H1 (cell line): ENCODE measurements at regions not wholly inside any gene's neighbourhood (a gene's known extent, or its start where the extent isn't known, plus 50 kb on each side); places are given as distances from the start of the nearest gene placed in this dataset.

ENCODE experiments used
- CTCF ChIA-PET: fragments of 300-600 bp; sonication (Branson Sonifier 250); formaldehyde crosslinking; loops from one replicate; lab custom pipeline; 2021; ENCODE audit not compliant: partially characterized antibody; lab: Charles Lee
- POLR2A ChIA-PET: fragments of 300-600 bp; sonication (Branson Sonifier 250); formaldehyde crosslinking; loops from one replicate; lab custom pipeline; 2021; ENCODE audit warnings: inconsistent platforms; ENCODE audit not compliant: partially characterized antibody; lab: Charles Lee
- DNase-seq, 2 experiments: peaks; one replicate each; pipeline versions ENCODE4 v3.0.0 to v3.0.0-alpha.2; 2010 to 2022; ENCODE audit warnings: low spot score in 2 of 2, low read depth in 1 of 2, mixed read lengths in 1 of 2
- FAIRE-seq: peaks from 2 replicates; lab custom pipeline; 2011; peaks lifted over from hg19 to GRCh38; lab: Jason Lieb, UNC
- H2AFZ ChIP-seq: 2 replicates; pipeline ENCODE4 v1.8.1; 2012; ENCODE audit warnings: low read length, inconsistent platforms
- H2AK5ac ChIP-seq: 2 replicates; pipeline ENCODE4 v1.6.1; 2013; ENCODE audit warnings: low read depth, low read length
- H2BK120ac ChIP-seq: replicated peaks from 2 replicates; pipeline ENCODE3; 2013; ENCODE audit warnings: low read depth, low read length, inconsistent platforms
- H2BK12ac ChIP-seq: 2 replicates; pipeline ENCODE4 v1.6.1; 2013; ENCODE audit warnings: low read depth, low read length
- H2BK15ac ChIP-seq: 2 replicates; pipeline ENCODE4 v1.6.1; 2013; ENCODE audit warnings: low read length
- H2BK20ac ChIP-seq: 2 replicates; pipeline ENCODE4 v1.6.1; 2013; ENCODE audit warnings: low read length
- H2BK5ac ChIP-seq: 2 replicates; pipeline ENCODE4 v1.6.1; 2013; ENCODE audit warnings: low read depth, low read length
- H3K14ac ChIP-seq: 2 replicates; pipeline ENCODE4 v1.6.1; 2013; ENCODE audit warnings: inconsistent platforms; ENCODE audit not compliant: insufficient read length
- H3K18ac ChIP-seq: 2 replicates; pipeline ENCODE4 v1.6.1; 2013; ENCODE audit warnings: low read length; ENCODE audit errors: extremely low read depth
- H3K23ac ChIP-seq: 2 replicates; pipeline ENCODE4 v1.6.1; 2013; ENCODE audit warnings: inconsistent platforms; ENCODE audit not compliant: insufficient read length
- H3K23me2 ChIP-seq: 2 replicates; pipeline ENCODE4 v1.6.1; 2013; ENCODE audit warnings: low read depth, low read length
- H3K27ac ChIP-seq: 2 replicates; pipeline ENCODE4 v1.6.1; 2011; ENCODE audit warnings: low read depth, low read length, inconsistent platforms
- H3K27me3 ChIP-seq, 4 experiments: replicated peaks in 1 of 4; 1 replicate in 1 of 4; 2 replicates in 3 of 4; pipeline versions ENCODE4 v1.6.1 to v1.8.1; 2011 to 2013; ENCODE audit warnings: low read length in 3 of 4, mild to moderate bottlenecking in 3 of 4, inconsistent platforms in 2 of 4, mixed read lengths in 2 of 4, moderate library complexity in 1 of 4; ENCODE audit not compliant: control insufficient read depth in 3 of 4, insufficient read depth in 3 of 4; ENCODE audit errors: extremely low read depth in 1 of 4
- H3K36me3 ChIP-seq, 4 experiments: 2 replicates each; pipeline versions ENCODE4 v1.6.1 to v1.8.1; 2011 to 2013; ENCODE audit warnings: mild to moderate bottlenecking in 4 of 4, low read length in 3 of 4, moderate library complexity in 2 of 4, control low read depth in 1 of 4, inconsistent platforms in 1 of 4; ENCODE audit not compliant: insufficient read depth in 4 of 4, control insufficient read depth in 2 of 4
- H3K4ac ChIP-seq: replicated peaks from 2 replicates; pipeline ENCODE3; 2013; ENCODE audit warnings: low read length, low read depth, mixed read lengths, inconsistent platforms; ENCODE audit not compliant: insufficient read length
- H3K4me1 ChIP-seq, 4 experiments: replicated peaks in 1 of 4; 1 replicate in 1 of 4; 2 replicates in 3 of 4; pipeline versions ENCODE4 v1.6.1 to v1.8.1; 2011 to 2013; ENCODE audit warnings: low read length in 3 of 4, inconsistent platforms in 2 of 4, mixed read lengths in 1 of 4; ENCODE audit not compliant: insufficient read depth in 4 of 4, control insufficient read depth in 3 of 4
- H3K4me2 ChIP-seq, 2 experiments: 2 replicates each; pipeline versions ENCODE4 v1.6.1 to v1.8.1; 2011 to 2013; ENCODE audit warnings: low read depth in 2 of 2, low read length in 2 of 2, control low read depth in 1 of 2, inconsistent platforms in 1 of 2, mild to moderate bottlenecking in 1 of 2; ENCODE audit not compliant: insufficient read depth in 1 of 2
- H3K4me3 ChIP-seq, 4 experiments: fragments of 200-600, 300-600 bp in 1 of 4; sonication (generic), shearing (Covaris generic), sonication (Bioruptor Twin) in 1 of 4; 2 replicates each; pipeline versions ENCODE4 v1.5.1 to v1.8.1; 2011 to 2016; ENCODE audit warnings: low read length in 4 of 4, low read depth in 3 of 4, control low read depth in 2 of 4, inconsistent platforms in 2 of 4, mild to moderate bottlenecking in 2 of 4, mixed read lengths in 1 of 4, moderate library complexity in 1 of 4; ENCODE audit not compliant: insufficient read depth in 2 of 4; ENCODE audit errors: extremely low read depth in 1 of 4
- H3K56ac ChIP-seq: replicated peaks from 2 replicates; pipeline ENCODE3; 2013; ENCODE audit warnings: low read depth, mild to moderate bottlenecking, mixed read lengths, low read length, inconsistent platforms; ENCODE audit not compliant: insufficient read length
- H3K79me1 ChIP-seq: 2 replicates; pipeline ENCODE4 v1.6.1; 2013; ENCODE audit warnings: low read depth, low read length, control low read depth
- H3K79me2 ChIP-seq, 2 experiments: 2 replicates each; pipeline versions ENCODE4 v1.6.1 to v1.8.1; 2012 to 2013; ENCODE audit warnings: low read length in 2 of 2, mild to moderate bottlenecking in 2 of 2, inconsistent platforms in 1 of 2; ENCODE audit not compliant: insufficient read depth in 2 of 2, control insufficient read depth in 1 of 2
- H3K9ac ChIP-seq, 4 experiments: replicated peaks in 1 of 4; 1 replicate in 1 of 4; 2 replicates in 3 of 4; pipeline versions ENCODE4 v1.6.1 to v1.8.1; 2011 to 2013; ENCODE audit warnings: low read depth in 3 of 4, low read length in 3 of 4, control low read depth in 2 of 4, mild to moderate bottlenecking in 2 of 4, moderate library complexity in 2 of 4, inconsistent platforms in 1 of 4; ENCODE audit errors: extremely low read depth in 1 of 4
- H3K9me3 ChIP-seq, 2 experiments: 2 replicates each; pipeline versions ENCODE4 v1.6.1 to v1.8.1; 2012 to 2013; ENCODE audit warnings: mild to moderate bottlenecking in 2 of 2, moderate library complexity in 2 of 2, control low read depth in 1 of 2, inconsistent platforms in 1 of 2, low read depth in 1 of 2, low read length in 1 of 2, mixed read lengths in 1 of 2; ENCODE audit not compliant: insufficient read depth in 2 of 2
- H4K20me1 ChIP-seq, 2 experiments: replicated peaks in 1 of 2; 2 replicates each; pipeline versions ENCODE3 to v1.8.1; 2011 to 2013; ENCODE audit warnings: inconsistent platforms in 2 of 2, low read length in 2 of 2, mild to moderate bottlenecking in 1 of 2; ENCODE audit not compliant: insufficient read depth in 2 of 2, control insufficient read depth in 1 of 2
- H4K5ac ChIP-seq: 2 replicates; pipeline ENCODE4 v1.6.1; 2013; ENCODE audit warnings: low read length, low read depth, mixed read lengths, inconsistent platforms; ENCODE audit not compliant: insufficient read length
- H4K8ac ChIP-seq: 2 replicates; pipeline ENCODE4 v1.8.0; 2013; ENCODE audit warnings: mild to moderate bottlenecking, moderate library complexity, low read length, inconsistent platforms; ENCODE audit not compliant: insufficient read depth; ENCODE audit errors: extremely low read depth
- H4K91ac ChIP-seq: replicated peaks from 2 replicates; pipeline ENCODE3; 2013; ENCODE audit warnings: low read length, mixed read lengths, inconsistent platforms; ENCODE audit not compliant: insufficient read length
- SP1 ChIP-seq: IDR thresholded peaks from 2 replicates; pipeline ENCODE4 v1.6.1; 2011; ENCODE audit warnings: low read depth, low read length
- SRF ChIP-seq: IDR thresholded peaks from 2 replicates; pipeline ENCODE4 v1.6.1; 2011; ENCODE audit warnings: mild to moderate bottlenecking, low read depth, low read length, moderate library complexity
- WGBS, 2 experiments: shearing (Covaris generic) in 1 of 2; methylation state at CpG; one replicate each; pipeline versions ENCODE4 v1.1.6 to v1.1.7; 2013 to 2015; ENCODE audit warnings: low lambda C conversion rate in 2 of 2, mixed read lengths in 2 of 2, inconsistent platforms in 1 of 2, low coverage in 1 of 2, missing lambda C conversion rate in 1 of 2; ENCODE audit not compliant: insufficient replicate concordance in 2 of 2, insufficient coverage in 1 of 2, insufficient read length in 1 of 2; ENCODE audit errors: extremely low coverage in 1 of 2, missing lambda C conversion rate in 1 of 2; 5-methylcytosine and 5-hydroxymethylcytosine counted together

DNA sequence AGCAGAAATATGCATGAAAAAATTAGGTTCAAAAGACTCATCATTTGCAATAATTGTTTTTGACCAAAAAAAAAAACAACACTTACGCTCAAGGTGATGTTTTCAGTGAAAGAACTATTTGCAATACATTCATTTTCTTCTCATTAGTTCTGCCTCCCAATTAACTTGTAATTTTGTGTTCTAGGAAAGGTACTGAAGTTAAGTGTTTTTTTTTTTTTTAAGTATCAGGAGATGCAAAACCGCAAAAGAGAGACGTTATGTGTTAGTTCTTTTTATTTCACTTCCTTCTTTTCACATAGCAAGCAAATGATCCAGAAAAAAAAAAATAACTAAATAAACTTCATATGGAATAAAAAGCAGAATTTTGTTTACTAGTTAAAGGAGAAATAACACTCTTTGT is 735.2 kb upstream of the GCFC2 start:
- H3K36me3 ChIP-seq: peaks cover 0 to 3% (median 0%) of the 10 kb centered on the region in 4 experiments; a peak in 1 of 8 replicates
- no peak overlapping the region for H2AK5ac ChIP-seq
- no peak overlapping the region for H4K91ac ChIP-seq
- H3K23me2 ChIP-seq: no peaks in the 10 kb centered on the region
- H3K9me3 ChIP-seq: peaks cover 6 to 9% of the 10 kb centered on the region in 2 experiments; a peak in 2 of 4 replicates
- H3K79me1 ChIP-seq: no peaks in the 10 kb centered on the region
- no peak overlapping the region for H3K9ac ChIP-seq
- H2BK12ac ChIP-seq: no peak overlapping the region
- ChIA-PET CTCF (interaction anchor here (0.6 kb wide), 1 partner anchor 58 kb away, joined by 4 read pairs; no protein-coding TSS in a partner anchor), POLR2A (no interaction called here)
- H2BK5ac ChIP-seq: no peak overlapping the region
- WGBS, 2 experiments: 94% methylated on average over 3 of the region's 3 CpGs; no CpG with 5 or more reads in 1 of the 2 experiments
- DNase-seq: no peak
- no peak overlapping the region for H4K5ac ChIP-seq
- no peak overlapping the region for H2BK15ac ChIP-seq
- TF ChIP-seq SP1 (no peak), SRF (no peak)
- H3K27ac ChIP-seq: no peak overlapping the region
- H2BK20ac ChIP-seq: no peak overlapping the region
- no peaks in the 10 kb centered on the region for H4K20me1 ChIP-seq
- H3K4me3 ChIP-seq: no peak overlapping the region
- H3K27me3 ChIP-seq: no peaks in the 10 kb centered on the region
- no peak overlapping the region for H4K8ac ChIP-seq
- FAIRE-seq: no peak
- H3K23ac ChIP-seq: no peak overlapping the region
- H3K4me2 ChIP-seq: no peak overlapping the region
- H3K79me2 ChIP-seq: no peaks in the 10 kb centered on the region
- no peak overlapping the region for H2BK120ac ChIP-seq
- no peak overlapping the region for H3K14ac ChIP-seq
- H3K56ac ChIP-seq: no peak overlapping the region
- peaks cover 0 to 6% (median 0%) of the 10 kb centered on the region in 4 experiments; a peak in 1 of 7 replicates for H3K4me1 ChIP-seq
- H3K18ac ChIP-seq: no peak overlapping the region
- no peak overlapping the region for H2AFZ ChIP-seq
- H3K4ac ChIP-seq: no peak overlapping the region
